Limb (tissue), 2 donors: ENCODE measurements at regions not wholly inside any gene's neighbourhood (a gene's known extent, or its start where the extent isn't known, plus 50 kb on each side); places are given as distances from the start of the nearest gene placed in this dataset.
"Not testable (repeated sequence)": the region's sequence is repeated elsewhere in the genome, so short reads cannot be mapped to it uniquely, and the experiment has no call there.

Experiments
- DNase-seq, 2 donors: peaks; one replicate each; pipeline ENCODE4 v3.0.0-alpha.2; 2016; ENCODE audit errors: extremely low spot score in 2 of 2

DNA sequence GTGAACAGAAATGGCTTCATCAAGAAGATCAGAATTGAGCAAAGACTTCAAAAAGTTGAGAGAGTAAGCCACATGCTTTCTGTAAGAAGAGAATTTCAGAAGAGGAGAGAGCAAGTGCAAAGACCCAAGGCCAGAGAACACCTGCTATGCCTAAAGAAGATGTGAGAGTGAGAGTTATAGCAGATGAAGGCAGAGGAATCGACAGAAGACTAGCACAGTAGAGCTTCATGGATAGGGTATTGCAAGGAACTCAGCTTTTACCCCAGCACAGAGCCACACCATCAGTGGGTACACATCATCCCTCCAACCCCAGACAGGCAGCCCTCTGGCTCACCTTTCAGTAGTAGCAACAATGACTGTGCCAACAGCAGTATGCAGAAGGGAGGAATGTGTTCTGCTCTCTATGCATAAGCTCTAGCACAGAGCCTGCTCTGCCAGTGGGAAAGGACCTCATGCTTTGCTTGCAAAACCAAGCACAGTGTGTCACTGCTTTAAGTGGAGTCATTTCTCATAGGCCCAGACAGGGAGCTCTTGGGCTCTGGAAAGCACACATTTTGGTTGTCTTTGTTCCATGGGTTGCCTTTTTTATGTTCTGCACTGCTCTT lies 318.6 kb downstream of the NAF1 start:
- no peak for DNase-seq

DNA sequence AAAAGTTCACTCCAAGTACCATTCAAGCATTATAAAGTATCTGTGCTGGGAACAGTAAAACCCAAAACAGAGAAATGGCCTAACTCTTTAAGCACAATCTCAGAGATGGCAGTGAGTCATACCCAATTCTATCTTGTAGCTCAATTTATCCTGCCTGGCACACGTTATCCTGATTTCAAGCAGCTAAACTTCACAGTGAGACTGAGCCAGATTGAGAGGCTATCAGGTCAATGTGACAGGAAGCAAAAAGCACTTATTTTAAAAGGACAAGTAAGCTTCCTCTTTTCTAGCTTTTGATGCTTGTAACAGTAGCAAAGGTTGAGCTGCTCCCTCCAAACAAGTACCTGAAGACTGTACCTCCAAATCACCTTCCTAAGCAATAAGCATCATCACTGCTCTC lies 324.9 kb downstream of the NAF1 start:
- DNase-seq, result no peak

DNA sequence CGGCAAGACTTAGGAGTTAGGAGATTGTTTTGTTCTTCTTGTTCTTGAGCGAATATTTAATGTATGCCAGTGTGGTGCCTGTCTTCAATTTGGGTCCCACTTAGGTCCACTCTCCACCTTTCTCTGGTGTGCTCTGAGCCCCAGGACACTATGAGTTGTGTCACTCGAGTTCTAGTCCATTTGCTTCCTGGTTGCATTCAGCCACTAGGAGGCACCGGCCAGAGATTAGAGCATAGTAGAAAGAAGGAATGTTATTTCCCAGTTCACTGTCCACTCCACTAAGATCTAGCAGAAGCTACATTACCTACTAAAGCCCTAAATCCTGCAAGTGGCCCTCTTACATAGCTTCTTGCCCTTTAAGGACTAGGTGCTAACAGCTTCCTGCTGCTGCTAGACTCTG lies 326.9 kb downstream of the NAF1 start:
- no peak for DNase-seq

DNA sequence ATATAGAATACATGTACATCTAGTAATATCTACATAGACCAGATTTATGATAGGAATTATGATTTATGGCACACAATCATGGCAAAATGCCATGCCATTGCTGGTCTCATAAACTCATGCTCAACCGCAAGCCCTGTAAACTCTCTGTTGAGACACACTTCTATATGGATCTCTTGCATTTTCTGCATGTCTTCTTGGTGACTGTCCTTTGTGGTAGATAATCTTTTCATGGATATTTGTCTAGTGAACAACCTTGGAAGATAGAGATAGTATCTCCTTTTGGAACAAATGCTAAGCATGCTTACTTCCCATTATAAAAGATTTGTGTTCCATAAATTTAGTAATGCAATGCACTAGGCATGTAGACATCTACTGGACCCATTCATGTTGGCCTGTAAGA lies 328.0 kb downstream of the NAF1 start:
- no peak for DNase-seq

DNA sequence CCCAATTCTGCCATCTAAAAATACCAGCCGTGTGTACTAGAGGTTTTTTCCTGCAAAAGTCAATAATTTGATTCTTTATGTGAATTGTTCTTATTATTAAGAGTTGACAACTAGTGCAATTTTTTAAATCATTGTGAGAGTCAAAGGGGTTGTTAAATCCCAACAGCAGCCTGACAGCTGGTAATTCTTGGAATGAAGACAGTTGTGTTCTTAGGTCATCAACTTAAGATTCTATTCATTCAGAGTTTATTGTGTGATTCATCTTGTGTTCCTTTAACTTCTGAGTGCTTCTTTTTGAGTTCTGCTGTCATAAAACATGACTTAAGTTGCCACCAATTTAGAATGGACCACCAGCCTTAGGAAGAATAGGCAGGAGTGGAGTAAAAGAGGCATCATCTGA lies 329.0 kb downstream of the NAF1 start:
- DNase-seq, result no peak

DNA sequence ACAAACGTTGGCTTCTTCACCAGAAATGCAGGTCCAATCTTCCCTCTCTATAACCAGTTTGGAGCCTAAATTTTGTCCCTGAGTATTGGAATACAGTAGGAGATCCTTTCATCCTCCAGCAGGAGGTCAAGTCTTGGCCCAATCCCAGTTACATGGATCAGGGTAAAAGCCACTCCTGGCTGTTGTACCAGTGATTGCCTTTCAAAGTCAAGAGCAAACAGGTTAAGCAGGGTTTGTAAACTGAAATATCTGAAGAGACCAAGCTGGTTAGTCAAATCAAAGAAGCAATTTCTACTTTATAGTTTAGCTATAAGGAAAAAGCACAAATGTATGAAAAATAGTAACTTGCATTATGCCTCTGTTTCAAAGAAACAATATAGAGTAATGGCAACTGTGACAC lies 329.4 kb downstream of the NAF1 start:
- DNase-seq, result no peak

DNA sequence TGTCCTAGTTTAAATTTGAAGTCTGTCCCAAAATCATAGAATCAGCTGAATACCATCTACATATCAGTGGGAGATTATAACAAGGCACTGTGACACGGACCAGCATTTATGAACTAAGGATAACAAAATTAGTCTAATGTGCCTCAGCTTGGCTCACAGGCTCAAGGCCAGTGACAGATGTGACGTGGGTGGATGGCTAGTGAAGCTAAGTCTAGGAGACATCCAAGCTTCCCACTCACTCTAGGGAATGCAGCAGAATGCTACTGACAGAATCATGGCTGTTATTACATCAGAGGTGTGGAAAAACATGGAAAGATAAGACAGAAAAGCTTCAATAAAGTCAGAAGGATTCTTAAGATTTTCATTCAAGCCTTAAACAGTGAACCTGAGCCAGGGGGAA lies 329.9 kb downstream of the NAF1 start:
- DNase-seq, result no peak

DNA sequence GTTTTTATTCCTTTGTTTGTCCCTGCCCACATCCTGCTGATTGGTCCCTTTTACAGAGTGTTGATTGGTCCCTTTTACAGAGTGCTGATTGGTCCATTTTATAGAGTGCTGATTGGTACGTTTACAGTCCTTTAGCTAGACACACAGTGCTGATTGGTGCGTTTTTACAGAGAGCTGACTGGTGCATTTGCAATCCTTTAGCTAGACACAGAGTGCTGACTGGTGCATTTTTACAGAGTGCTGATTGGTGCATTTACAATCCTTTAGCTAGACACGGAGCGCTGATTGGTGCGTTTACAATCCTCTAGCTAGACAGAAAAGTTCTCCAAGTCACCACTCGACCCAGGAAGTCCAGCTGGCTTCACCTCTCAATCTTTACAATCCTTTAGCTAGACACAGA lies 330.4 kb downstream of the NAF1 start:
- not testable (repeated sequence) for DNase-seq

DNA sequence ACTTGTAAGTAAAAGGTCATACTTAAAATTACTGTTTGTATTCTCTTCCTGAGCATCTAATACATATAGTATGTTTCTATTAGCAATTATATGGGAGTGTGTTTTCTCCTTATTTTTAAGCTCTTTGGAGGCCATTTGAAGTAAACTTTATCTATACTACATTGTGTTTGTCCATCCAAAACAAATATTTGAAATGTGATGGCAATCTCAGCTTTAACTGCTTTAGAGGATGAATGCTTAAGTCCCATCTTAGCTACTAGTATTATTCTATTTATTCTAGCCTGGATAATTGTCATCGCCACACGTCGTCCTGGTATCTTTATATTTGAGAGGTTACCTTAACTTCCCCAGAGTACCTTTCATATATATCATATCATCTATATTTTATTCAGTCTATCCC lies 335.8 kb downstream of the NAF1 start:
- no peak for DNase-seq

DNA sequence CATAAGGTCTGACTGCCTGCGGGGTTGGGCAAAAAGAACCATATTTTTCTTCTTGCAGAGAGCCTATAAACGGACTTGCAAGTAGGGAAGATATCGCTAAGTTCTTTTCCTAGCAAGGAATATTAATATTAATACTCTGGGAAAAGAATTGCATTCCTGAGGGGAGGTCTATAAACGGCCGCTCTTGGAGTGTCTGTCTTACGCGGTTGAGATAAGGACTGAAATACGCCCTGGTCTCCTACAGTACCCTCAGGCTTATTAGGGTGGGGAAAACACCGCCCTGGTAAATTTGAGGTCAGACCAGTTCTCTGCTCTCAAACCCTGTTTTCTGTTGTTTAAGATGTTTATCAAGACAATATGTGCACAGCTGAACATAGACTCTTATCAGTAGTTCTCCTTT lies 349.3 kb downstream of the NAF1 start:
- not testable (repeated sequence) for DNase-seq

DNA sequence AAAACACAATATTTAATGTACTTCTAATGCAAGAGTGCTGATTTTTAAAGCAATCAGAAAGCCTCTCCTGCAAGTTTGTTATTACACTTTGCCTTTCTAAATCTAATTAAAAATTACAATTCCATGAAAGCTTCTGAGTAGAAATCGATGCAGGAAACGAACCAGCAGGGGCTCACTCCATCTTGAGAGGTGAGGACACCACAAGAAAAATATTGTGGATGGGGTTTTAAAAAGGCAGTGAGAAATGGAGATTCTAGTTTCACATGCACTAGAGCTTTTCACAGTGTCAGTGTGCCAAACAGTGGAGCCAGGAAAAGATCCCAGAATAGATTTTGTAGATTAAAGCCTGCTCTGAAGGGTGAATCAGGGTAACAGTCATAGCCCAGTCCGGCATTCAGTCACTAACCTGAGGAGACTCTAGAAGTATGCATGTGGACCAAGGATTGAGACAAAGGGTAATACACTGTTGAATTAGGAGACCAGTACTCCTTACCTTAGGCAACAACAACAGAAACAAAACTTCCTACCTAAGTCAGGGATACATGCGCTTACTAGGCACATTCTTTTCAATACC lies 362.3 kb downstream of the NAF1 start:
- no peak for DNase-seq

DNA sequence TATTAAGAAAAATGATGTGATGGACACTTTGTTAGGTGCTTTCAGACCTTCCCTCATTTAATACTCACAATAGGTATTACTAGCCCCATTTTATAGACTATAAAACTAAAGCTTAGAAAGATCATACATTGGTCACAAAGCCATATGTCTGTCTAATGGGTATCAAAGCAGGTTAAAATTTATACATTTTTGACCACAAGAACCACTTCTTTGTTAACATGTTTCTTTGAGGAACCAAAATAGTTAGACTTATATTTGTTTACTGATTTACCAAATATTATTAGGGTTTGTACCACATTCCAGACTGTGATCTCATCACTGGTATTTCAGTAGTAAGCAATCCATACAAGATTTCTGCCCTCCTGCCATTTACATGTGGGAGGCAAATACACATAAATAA lies 363.3 kb downstream of the NAF1 start:
- DNase-seq, result no peak

DNA sequence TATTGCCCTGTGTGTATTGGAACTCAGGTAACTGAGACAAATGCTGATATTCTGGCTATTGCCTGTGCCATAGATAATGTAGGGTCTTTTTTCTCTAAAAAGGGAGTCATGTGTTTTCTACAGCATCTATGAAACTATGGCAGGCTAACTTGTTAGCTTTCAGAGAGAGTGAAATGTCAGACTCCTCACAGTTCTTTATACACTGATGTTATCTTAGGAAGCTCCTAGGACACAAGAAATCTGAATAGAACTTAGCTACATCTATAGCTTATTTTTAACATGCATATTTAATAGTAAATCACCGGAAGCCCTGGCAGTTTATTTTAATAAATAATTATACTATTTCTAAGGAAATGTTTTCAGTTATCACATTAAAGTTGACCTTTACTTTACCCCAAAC lies 369.6 kb downstream of the NAF1 start:
- no peak for DNase-seq

DNA sequence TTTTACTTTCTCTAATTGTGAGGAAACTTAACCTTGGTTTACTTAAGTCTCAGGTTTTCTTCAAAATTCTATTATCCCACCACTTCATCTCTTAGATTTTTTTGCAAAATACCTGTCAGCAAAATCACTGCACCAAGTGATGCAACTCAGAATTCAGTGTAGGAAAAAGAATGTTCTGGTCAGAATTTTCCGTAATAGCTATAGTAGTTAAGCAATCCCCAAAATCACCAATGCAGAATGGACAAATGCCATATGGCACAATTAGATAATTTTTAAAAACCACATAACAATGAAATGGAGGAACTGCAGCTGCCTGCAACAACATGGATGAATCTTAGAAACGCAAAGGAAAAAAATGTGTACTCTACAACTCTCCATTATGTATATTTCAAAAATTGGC lies 373.1 kb downstream of the NAF1 start:
- no peak for DNase-seq

DNA sequence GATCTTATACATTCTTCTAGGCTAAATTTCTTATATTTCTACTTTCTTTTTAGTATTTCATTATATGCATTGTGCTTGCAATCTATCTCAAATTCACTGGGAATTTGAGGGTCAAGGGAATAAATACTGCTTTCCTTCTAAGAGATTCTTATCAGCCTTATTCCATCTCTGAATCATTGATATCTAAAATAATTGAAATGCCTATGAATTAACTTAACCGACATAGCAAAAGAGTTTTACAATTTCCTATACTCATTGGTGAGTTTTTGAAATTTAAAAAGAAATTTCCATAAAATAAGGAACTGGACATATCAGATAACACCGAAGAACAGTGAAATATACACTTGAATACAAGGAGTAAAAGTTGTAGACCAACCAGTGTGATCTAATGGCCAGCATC lies 373.7 kb downstream of the NAF1 start:
- no peak for DNase-seq

DNA sequence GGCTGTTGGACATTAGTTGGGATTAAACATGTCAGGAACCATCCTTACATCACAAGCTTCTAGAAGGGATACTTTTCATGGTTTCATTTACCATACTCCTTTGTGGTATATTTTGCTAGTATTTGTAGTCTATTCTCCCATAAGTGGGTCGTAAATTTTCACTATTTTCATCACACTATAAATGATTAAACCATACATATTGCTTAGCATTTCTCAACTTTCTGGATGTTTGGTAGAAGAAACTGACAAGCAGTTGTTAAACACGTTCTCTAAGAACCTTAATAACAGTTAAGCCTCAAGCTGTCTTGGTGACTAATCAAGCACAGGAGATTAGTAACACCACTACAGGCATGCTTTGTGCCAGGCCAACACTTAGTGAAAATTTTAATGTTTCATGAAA lies 375.5 kb downstream of the NAF1 start:
- no peak for DNase-seq

DNA sequence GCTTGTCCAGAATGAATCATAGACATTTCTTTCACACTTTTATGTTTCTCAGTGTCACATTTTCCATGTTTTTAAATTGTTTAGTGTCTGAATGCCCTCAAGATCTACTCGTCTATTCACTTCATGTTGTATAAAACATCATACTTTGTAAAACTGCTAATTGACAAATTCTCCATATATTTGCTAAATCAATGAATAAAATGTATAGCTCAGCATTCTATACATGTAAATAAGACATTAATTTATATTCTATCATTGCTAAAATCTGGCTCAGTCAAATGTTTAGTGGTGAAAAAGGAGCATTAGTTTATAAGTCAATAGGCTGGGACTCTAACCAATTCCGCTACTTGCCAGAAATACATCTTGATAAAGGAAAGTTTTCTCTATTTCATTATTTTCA lies 379.6 kb downstream of the NAF1 start:
- DNase-seq, result no peak

DNA sequence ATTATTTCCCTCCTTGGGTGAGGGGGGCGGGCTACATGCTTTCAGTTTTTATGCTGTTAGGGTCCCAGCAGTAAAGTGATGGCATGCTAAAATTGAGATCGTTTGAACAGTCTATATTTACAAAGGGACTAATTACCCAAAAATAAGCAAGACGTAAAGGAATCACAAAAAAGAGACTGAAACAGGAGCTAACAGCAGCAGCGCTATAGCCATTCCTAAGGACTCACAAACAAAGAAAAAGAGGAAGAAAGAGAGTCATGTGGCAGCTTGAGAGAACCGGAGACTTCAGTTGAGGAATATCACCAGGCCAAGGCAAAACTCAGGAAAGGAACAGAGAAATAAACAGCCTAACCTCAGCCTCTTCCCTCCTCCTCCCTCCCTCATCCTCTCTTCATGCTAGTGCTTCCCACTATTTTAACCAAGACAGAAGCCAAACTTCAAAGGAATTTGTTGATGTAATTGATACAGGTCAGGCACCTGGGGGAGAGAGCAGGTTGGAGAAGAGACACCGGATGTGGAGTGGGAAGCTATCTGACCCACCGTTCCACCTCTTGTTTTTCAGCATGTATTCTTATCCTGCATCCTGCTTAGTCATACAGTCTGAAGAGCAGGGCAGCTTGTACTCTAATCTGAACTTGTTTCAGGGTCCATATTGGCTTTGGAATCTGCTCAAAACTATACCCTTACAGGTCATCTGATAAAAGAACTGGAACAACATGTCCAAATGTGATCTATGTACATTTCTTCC lies 383.7 kb downstream of the NAF1 start:
- DNase-seq, result no peak

DNA sequence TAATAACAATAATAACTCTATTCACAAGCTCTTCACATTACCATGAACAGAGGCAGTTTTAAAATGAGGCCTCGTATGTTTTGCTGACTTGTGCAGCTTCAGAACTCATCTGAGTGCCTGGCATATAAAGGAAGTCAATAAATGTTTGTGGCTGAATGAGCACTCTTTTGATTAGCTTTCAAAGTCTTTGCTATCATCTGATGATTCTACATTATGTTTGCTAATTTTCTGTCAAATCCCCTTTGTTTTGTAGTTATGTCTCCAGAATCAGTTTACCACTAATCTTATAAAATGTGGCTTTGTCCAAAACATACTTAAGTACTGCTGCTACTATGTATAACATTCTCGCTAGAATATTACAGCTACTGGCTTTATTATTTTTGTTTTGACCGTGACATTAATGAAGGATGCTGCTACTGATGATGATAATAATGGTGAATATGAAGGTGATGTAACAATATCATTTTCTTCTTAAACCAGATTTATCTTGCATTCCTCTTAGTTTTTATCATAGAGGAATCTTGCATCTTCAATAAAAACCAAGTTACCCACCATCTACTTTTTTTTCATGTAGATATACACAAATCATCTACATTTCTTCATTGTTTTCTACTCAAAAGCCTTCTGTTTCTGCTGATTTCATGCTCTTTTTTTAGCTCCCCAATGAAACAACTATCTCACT lies 384.5 kb downstream of the NAF1 start:
- no peak for DNase-seq

DNA sequence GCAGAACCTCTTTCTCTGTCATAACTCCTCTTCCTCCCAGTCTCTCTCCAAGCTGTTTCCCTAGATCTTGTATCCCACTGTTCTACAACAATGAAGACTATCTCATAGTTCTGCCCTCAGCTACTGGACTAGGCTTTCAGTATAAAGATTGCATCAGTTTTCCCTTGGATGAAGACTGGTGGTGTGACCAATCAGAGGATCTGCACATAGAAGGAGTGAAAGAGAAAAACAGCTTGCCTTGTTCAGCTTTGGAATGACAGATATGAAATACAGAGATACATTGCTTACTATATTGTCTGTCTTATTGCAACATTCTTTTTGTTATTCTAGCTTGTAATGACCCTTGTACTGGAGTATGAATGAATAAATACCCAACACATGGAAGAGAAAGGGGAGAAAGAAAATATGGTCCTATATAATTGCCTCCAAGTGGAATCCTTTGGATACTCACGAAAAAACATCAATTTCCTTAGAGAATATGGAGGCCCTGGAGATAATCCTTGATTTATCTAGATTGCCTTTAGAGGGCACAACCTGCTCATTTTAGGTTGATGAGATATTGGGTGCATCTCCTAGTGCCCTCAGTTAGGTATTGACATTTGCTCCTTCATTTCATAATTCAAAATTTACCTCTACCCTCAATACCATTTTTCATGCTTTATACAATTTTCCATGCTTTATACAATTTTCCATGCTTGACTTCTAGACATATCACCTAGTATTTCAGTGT lies 395.8 kb downstream of the NAF1 start:
- DNase-seq, result no peak

DNA sequence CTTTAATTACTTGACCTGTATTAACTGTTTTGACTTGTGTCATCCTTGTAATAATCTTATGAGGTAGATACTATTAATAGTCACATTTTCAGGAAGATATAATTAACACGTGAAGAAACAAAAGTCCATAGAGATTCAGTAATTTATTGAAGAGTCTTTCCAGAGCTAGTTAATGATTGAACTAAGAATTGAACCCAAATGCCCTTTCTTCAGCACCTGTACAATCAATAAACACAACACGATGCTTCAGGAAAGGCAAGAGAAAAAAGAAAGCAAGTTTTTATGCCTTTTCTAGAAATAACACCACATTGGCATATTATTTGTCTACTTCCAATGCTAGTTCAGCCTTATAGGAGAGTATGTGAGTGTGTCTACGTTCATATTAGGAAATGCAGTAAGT lies 399.6 kb downstream of the NAF1 start:
- no peak for DNase-seq

DNA sequence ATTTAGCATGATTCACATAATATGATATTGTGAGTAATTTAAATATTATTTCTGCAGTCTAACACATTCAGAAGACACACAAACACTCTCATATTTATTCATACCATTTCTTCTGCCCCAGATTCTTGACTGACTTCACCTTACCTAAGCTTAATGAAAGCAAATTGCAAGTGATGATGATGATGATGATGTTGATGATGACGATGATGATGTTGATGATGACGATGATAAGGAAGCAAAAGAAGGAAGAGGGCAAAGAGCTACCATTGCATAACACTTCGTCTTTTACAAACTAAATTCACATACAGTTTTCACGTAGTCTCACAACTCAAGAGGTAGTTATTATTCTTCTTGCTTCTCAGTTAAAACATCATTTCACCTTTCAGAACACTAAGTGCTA lies 404.7 kb downstream of the NAF1 start:
- no peak for DNase-seq
